HG03139 (cell line): ENCODE measurements at regions not wholly inside any gene's neighbourhood (a gene's known extent, or its start where the extent isn't known, plus 50 kb on each side); places are given as distances from the start of the nearest gene placed in this dataset.
A peak's percentile ranks its signal among the peaks of the same experiment; 100 is the strongest.
"Not testable (repeated sequence)": the region's sequence is repeated elsewhere in the genome, so short reads cannot be mapped to it uniquely, and the experiment has no call there.

Experiments used
- ATAC-seq: cut with Tn5 transposase; IDR thresholded peaks from one replicate; pipeline ENCODE4 v1.9.1; 2021; ENCODE audit not compliant: unreplicated experiment

DNA sequence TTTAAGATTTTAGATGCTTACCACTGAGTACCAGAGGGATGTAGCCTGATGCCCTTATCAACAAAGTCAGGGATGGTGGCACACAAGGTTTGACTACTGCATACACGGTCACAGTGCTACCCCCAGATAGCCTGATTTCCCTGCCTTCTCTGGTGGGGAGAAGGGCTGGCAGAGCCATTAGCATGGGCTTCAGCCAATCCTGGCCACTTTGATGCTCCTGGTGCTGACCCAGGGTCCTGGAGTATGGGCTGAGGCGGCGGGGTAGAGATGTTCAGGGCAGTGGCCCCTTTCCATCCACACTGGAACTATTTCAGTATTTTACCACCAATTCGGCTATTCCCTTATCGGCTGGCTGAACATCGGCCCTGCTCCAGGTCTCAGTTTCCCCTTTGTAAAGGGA lies 83.2 kb downstream of the POTEB3 start:
- not testable (repeated sequence) for ATAC-seq

DNA sequence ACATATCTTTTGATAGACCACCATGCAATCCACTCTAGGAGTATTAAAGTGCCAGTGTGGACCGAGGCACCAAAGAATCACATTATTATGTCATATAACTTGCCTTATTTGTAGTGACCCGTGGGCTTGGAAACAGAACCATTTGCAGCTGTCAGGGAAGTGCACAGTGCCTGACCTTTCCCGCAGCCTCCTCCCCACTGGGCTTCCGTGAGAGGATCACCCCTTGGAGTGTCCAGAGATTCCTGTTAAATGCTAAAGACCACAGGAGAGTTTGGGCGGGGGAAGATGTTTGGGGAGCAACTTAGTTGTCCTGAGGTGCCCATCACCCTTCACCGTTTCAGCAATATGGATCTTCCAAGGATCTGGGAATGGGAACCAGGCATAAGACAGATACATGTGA lies 84.4 kb downstream of the POTEB3 start:
- ATAC-seq, result not testable (repeated sequence)

DNA sequence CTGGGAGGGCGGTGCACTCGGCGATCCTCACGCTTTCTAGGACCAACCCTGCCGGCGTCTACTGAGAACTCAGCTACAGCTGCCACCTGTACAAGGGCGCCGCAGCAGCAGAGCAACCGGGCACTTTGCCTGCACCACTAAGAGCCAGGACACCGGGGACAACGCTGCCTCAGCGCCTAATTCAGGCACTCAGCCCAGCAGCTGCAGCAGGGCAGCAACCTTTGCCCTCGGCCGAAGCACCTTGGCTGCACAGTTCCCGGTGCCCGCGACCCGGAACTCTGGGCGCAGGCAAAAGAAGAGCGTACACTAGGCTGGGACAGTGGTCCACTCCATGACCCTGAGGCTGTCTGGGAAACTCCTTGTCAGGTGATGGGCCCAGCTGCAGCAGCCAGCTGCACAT lies 85.7 kb downstream of the POTEB3 start:
- not testable (repeated sequence) for ATAC-seq

DNA sequence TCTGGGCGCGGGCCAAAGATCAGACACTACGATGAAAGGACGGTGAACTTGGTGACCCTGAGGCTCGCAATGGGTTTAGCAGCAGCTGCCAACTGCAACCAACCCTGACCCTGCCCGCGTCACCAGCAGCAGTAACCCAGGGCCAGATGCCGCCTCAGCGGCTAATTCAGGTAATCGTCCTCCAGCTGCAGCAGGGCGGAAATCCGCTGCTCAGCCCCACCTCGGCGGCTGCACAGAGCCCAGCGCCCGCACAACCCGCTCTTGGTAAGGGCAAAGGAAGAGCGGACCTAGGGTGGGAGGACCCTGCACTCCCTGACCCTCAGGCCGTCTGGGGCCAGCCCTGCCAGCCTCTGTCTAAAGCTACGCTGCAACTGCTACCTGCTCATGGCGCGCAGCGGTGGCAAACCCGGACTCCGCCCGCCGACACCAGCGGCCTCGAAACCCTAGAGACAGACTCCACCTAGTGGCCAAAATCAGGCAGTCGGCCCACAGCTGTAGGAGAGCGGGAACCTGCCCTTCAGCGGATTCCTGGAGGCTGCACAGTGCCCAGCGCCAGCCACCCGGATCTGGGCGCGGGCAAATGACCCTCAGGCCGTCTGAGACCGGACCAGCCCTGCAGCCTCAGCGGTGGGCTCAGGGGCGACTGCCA lies 87.5 kb downstream of the POTEB3 start:
- ATAC-seq, result not testable (repeated sequence)

DNA sequence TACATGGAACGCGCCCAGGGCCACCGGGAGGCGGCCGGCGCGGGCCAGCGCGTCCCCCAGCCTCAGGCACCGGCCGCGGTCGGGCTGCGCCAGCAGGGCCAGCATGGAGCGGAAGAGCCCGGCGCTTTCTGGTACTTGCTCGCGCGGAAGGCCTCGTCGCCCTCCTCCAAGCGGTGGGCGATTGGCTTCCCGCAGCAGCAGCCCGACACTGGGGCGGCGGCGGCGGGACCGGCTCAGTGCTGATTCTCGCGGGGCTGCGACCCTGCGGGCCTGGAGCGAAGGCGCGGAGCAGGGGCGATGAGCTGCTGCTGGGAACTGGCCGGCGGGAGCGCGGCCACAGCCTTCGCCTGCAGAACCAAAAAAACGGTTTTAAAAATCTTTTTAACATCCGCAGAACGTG lies 95.3 kb downstream of the POTEB3 start:
- not testable (repeated sequence) for ATAC-seq

DNA sequence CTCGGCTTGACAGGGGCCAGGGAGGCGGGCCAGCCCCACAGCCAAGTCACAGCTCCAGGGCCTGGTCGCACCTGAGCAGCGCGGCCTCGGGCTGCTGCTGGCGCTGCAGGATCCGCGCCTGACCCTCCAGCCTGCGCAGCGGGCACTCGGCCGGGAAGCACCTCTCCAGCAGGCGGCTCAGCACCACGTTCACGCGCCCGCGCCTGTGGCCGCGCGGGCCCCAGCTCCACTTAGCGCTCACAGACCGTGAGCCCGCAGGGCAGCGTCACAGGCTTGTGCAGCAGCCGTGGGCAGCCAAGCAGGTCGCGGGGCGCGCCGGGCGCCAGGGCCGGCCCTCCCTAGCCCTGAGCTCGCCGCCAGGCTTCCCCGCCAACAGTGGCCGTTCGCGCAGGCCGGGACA lies 95.8 kb downstream of the POTEB3 start:
- not testable (repeated sequence) for ATAC-seq

DNA sequence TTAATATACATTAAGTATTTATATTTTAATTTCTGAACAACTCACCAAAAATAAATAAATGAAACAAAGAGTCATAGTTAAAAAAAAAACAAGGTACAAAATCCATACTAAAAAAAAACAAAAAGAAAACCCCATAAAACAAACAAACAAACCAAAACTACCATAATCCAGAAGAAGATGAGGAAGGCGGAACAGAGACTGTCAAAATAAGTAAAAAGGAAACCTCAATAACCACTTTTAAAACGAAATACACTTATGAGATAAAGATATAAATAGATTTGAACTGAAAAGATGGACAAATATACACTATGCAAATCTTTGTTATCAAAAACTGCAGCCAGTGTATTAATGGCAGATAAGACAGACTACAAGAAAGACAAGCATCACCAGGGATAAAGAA lies 103.3 kb downstream of the POTEB3 start:
- ATAC-seq, result not testable (repeated sequence)

DNA sequence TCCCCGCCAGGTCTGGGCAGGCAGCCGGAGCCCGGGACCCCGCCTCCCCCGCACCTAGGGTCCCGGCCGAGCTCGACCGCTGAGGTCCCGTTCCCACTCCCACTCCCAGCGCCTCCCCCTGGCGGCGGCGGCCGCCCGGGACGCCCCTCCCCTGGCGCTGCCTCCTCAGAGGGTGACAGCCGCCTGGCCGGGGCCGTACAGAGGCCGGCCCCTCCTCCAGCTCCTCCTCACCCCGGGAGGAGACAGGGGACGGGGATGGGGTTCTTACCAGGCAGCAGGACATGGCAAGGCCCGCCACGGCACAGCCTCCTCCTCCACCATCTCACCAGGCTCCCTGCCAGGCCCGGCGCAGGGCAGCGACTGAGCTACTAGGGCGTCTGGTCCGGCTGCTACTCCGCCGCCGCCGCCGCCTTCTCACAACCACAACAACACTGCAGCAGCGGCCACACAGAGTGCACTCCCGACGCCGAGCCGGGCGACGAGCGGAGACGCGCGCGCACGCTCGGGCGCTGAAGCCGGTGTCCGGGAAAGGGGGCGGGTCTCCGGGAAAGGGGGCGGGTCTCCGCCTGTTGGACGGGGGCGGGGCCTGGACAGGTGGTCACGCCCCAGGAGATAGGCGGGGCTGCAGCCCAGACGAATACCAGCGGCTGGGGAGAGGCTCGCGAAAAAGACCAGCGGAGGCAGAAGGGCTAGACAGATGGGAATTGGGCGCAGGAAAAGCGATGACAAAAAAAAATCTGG lies 115.4 kb downstream of the POTEB3 start:
- not testable (repeated sequence) for ATAC-seq

DNA sequence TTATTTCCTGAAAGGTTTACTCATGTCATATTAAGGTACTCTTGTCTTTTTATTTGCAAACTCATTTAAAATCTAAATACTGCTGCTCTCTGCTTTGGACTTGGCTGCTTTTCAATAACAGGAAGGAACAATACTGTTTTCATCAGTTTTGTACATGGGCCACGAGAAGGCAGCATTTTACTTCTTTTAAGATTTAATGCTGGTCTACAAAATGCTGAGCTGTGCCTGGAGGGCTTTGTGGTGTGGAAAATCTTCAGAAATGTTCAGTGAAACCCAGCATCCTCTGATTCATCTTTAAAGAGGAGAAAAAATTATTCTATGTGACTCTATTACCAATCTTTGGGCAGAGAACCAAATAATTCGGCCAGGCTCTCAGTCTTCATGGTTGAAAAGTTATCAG lies 155.9 kb downstream of the POTEB3 start:
- not testable (repeated sequence) for ATAC-seq

DNA sequence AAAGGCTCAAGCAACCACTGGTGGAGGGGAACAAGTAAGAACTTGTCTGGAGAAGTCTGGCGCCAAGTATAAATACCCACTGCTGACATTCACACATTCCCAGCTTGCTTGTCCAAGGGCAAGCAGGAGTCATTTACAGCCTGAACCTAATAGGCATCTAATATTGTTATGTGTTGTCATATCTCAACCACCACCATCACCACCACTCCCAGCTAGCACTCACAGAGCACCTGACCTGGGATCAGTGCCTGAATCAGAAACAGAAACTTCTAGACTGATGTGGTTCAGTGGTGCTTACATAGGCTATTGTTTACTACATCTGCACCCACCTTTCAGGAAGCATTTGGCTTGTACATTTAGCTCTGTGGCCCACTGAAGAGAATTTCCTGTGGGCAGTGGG lies 157.1 kb downstream of the POTEB3 start:
- peak; percentile 94 for ATAC-seq

DNA sequence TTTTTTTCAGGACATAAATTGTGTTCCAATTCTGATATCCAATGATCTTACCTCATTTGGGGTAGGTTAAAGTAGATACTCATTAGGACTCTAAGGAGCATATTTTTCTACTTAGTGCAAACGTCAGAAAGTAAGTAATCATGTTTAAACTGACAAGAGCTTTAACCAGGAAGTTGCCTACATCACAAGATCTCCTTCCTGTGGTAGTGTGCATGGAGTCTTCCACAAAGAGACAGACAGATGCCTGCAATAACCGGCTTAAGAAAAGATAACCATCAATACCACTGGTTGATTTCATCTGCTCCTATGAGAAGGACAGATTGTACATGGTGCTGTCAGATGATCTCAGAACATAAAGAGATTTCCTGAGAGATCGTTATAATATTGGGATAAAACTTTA lies 160.0 kb downstream of the POTEB3 start:
- not testable (repeated sequence) for ATAC-seq

DNA sequence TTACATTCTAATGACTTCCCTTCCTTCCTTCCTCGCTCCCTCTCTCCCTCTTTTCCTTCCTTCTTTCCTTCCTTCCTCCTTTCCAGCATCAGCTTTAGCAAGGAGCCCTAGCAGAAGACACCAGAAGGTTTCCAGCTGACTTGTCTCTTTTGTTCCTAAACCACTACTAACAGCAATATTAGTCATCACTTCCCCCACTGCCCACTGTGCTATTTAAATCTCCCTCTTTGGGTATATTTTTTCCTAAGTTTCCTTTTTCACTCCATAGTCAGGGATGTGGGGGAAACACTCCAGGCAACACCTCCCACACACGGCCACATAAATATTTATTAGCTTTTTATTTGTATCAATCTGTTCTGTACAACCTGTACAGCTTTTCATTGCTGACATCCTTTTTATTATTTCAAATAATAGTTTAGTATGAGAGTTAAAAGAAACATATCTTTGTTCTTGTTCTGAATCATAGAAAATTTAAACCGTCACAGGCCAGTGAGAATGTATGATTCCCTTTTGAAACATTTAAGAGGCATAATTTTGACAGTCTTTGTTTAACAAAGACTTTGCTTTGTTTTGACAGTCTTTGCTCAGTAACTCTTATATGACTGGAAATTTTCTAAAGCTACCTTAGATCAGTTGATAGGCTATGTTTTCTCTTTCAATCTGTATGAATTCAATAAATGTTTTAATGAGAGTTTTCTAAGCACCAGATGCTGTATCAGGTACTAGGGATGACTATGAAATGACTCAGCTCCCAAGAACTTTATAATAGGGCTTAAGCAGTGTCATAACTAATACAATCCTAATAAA lies 167.9 kb downstream of the POTEB3 start:
- peak; percentile 50 for ATAC-seq

DNA sequence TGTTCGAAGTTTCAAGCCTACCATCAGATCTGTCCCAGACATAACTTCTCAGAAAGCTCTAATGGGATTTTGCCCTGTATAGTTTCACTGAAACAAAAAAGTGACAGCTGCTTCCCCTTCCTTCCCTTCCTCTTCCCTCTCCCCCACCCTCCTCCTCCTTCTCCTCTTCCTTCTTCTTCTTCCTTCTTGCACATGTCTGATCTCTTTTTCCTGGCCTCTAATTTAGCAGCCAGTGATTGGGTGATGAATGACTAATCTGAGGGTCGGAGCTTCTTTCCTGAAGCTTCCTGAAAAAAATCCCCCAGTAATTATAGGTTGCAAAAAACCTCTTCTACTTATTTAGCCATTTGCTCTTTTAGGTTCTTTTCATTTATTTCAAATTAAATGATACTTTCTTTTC lies 168.7 kb downstream of the POTEB3 start:
- no peak for ATAC-seq

DNA sequence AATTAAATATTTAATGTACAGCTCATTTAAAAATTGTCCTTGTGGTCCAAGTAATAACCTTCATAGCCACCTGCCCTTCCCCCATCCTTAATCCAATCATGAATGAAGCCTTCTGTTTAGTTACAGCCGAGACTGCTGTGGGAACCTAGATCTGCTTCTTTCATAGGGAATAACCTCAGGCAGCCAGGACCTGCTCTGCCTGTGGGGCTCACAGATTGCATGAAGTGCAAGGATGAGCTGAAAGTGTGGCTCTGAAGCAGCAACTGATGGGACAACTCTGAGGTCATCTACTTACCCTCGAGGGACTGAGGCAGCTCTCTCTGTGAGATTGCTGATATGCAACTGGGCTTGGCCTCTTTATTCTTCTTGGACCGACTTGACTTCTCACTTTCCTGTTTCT lies 169.8 kb downstream of the POTEB3 start:
- ATAC-seq, result no peak

DNA sequence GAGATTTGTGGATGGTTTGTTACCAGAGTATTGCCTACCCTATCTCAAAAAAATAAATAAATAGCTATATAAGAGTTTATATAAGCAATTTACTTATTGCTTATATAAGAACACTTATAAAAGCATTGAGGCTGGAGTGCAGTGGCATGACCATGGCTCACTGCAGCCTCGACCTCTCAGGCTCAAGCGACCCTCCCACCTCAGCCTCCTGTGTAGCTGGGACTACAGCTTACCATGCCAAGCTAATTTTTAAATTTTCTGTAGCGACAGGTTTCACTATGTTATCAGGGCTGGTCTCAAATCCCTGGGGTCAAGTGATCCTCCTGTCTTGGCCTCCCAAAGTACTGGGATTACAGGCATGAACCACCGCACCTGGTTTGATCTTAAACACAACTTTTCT lies 170.6 kb downstream of the POTEB3 start:
- ATAC-seq, result not testable (repeated sequence)

DNA sequence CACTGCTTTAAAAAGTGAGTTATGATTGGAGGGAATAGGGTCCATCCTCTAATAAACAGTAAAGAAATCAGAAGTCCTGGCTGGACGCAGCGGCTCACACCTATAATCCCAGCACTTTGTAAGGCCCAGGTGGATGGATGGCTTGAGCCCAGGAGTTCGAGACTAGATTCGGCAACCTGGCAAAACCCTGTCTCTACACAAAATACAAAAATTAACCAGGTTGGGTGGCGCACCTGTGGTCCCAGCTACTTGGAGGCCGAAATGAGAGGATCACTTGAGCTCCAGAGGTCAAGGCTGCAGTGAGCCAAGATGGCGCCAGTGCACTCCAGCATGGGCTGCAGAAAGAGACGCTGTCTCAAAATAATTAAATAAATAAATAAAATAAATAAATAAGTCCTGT lies 171.2 kb downstream of the POTEB3 start:
- ATAC-seq, result no peak

DNA sequence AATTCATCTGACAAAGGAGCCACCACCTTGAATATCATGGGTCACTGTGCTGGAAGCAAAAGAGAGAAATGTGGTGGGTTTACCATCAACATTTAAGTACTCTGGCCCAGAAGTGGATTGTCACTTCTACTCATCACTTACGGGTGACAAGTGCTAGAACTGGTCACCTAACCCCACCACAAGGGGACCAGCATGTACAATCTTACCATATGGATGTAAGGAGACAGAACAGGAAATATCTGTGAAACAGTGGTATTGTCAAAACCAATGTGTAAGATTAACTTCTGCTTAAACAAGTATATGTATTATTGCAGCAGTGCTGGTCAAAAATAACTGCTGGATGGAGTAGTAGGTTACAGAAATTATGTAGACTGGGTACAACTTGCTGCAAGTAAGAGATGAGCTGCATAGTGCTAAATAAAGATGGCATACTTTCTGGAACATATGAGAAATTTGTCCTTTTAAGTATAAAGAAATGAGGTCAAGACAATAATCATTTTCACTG lies 171.8 kb downstream of the POTEB3 start:
- ATAC-seq, result no peak

DNA sequence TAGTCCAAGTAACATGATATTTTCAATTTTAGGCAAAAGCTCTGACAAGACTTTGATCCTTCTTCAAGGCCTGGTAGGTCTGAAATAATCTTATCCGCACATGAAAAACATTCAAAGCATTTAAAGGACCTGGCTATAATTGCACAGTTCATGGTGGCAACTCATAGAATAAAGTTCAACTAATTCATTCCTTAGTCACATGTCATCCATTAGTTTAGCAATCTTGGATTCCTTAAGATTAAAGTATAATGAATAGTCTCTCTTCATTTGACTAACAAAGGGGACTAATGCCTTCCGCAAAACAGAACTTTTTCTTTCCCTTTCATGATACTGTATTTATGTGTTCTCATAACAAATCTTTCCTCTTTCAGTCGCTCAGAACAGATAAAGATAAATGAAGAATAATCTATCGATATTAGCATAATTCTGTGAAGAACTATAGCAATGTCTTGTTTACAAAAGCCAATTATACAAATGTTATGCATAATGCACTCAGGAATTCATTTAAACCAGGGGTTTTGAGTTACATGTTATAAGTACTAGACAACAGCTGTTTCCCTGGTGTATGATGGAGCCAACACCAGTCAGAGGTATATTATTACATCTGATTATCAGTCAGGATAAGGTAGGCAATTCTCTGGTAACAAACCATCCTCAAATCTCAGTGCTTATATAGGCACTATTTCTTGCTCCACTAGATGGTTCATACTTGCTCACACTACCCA lies 172.5 kb downstream of the POTEB3 start:
- no peak for ATAC-seq

DNA sequence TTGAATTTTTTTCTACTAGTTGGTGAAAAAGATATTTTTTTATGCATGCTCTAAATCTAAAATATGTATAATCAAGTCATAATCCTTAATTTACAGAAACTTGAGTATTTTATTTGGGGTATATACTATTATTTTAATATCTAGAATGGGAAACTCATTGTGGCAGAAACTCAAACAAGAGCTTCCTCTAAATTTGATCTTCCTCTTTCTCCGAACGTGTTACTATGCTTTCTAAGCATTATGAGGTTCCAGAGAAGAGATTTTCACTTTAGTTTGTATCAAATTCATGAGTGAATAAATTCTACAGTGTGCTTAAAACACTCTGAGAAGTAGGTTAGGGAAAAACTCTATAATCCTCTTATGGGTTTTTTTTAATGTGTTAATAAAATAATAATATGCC lies 173.1 kb downstream of the POTEB3 start:
- no peak for ATAC-seq

DNA sequence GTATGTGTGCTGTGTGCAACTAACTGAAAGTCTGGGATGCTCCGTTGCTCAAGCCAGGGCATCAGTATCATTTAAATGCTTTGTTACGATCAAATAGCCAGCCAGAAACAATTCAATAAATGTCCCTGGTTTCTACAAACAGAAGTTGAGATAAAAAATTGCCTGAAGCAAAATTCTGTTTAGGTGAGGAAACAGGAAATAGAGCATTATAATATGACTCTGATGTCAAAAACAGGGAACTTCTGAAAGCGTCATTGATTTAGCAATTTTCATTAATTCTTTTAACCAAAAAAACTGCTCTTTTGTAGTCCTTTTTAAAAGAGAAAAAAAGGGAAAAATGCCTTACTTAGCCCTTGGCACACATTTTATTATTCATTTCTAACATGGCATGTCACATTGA lies 174.7 kb downstream of the POTEB3 start:
- ATAC-seq, result not testable (repeated sequence)

DNA sequence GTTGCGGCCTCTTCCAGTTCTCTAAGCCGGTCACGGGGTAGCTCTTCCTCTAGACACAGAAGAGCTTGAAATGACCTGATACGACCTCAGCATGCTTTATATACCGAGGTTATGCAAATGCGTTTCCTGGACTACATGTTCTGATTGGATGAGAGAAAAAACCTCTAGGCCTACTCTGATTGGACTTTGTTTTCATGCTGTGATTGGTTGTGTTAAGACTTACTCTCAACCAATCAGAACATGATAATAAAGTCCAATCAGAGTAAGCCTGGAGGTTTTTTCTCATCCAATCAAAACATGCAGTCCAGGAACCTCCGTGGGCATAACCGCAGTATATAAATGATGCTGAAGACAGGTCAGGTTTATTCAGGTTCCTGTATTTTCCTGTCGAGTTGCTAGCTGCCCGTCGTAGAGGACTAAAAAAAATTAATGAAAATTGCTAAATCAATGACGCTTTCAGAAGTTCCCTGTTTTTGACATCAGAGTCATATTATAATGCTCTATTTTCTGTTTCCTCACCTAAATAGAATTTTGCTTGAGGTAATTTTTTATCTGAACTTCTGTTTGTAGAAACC lies 177.4 kb downstream of the POTEB3 start:
- no peak for ATAC-seq
